Mesenchymal stem cell (in vitro differentiated cells and primary cell): ENCODE measurements at regions not wholly inside any gene's neighbourhood (a gene's known extent, or its start where the extent isn't known, plus 50 kb on each side); places are given as distances from the start of the nearest gene placed in this dataset.
"Not testable (repeated sequence)": the region's sequence is repeated elsewhere in the genome, so short reads cannot be mapped to it uniquely, and the experiment has no call there.

ENCODE experiments used
- DNase-seq: peaks from one replicate; pipeline ENCODE4 v3.0.0-alpha.2; 2013
- H2AFZ ChIP-seq: one replicate; pipeline ENCODE4 v1.6.1; 2013; ENCODE audit warnings: low read depth, mild to moderate bottlenecking, control low read depth, inconsistent platforms, low read length, moderate library complexity
- H2AK5ac ChIP-seq: 2 replicates; pipeline ENCODE4 v1.6.1; 2013; ENCODE audit warnings: low read length, moderate library complexity, mild to moderate bottlenecking, inconsistent platforms; ENCODE audit not compliant: severe bottlenecking
- H2BK120ac ChIP-seq: one replicate; pipeline ENCODE4 v1.6.1; 2013; ENCODE audit warnings: low read depth, mild to moderate bottlenecking, inconsistent platforms, low read length, moderate library complexity
- H2BK12ac ChIP-seq, 2 experiments: one replicate each; pipeline ENCODE4 v1.6.1; 2013; ENCODE audit warnings: inconsistent platforms in 2 of 2, low read length in 2 of 2, mild to moderate bottlenecking in 2 of 2, moderate library complexity in 2 of 2, control low read depth in 1 of 2
- H2BK15ac ChIP-seq: one replicate; pipeline ENCODE4 v1.6.1; 2013; ENCODE audit warnings: mild to moderate bottlenecking, low read depth, inconsistent platforms; ENCODE audit not compliant: poor library complexity, severe bottlenecking
- H2BK5ac ChIP-seq: 2 replicates; pipeline ENCODE4 v1.6.1; 2013; ENCODE audit warnings: low read depth, mild to moderate bottlenecking, low read length, control low read depth, inconsistent platforms; ENCODE audit not compliant: poor library complexity, severe bottlenecking
- H3K14ac ChIP-seq, 2 experiments: one replicate each; pipeline ENCODE4 v1.6.1; 2013; ENCODE audit warnings: inconsistent platforms in 2 of 2, low read length in 2 of 2, control low read depth in 1 of 2, mild to moderate bottlenecking in 1 of 2, moderate library complexity in 1 of 2
- H3K18ac ChIP-seq, 2 experiments: one replicate each; pipeline ENCODE4 v1.6.1; 2013; ENCODE audit warnings: inconsistent platforms in 2 of 2, low read length in 2 of 2, control low read depth in 1 of 2, low read depth in 1 of 2, mild to moderate bottlenecking in 1 of 2
- H3K23ac ChIP-seq, 2 experiments: one replicate each; pipeline ENCODE4 v1.6.1; 2013; ENCODE audit warnings: inconsistent platforms in 2 of 2, low read length in 2 of 2, mild to moderate bottlenecking in 2 of 2, moderate library complexity in 2 of 2, control low read depth in 1 of 2
- H3K27ac ChIP-seq: 2 replicates; pipeline ENCODE4 v1.5.1; 2013; ENCODE audit warnings: mild to moderate bottlenecking, moderate library complexity, low read length, control low read depth, inconsistent platforms; ENCODE audit not compliant: poor library complexity, severe bottlenecking
- H3K27me3 ChIP-seq, 2 experiments: 2 replicates each; pipeline versions ENCODE4 v1.6.1 to v1.7.0; 2013; ENCODE audit warnings: low read length in 2 of 2, mild to moderate bottlenecking in 2 of 2, moderate library complexity in 2 of 2, control low read depth in 1 of 2, inconsistent platforms in 1 of 2; ENCODE audit not compliant: control insufficient read depth in 1 of 2, insufficient read depth in 1 of 2
- H3K36me3 ChIP-seq, 2 experiments: 2 replicates each; pipeline versions ENCODE4 v1.6.1 to v1.7.0; 2013; ENCODE audit warnings: low read length in 2 of 2, control low read depth in 1 of 2, inconsistent platforms in 1 of 2, low read depth in 1 of 2, mild to moderate bottlenecking in 1 of 2; ENCODE audit not compliant: insufficient read depth in 2 of 2, control insufficient read depth in 1 of 2
- H3K4ac ChIP-seq, 2 experiments: one replicate each; pipeline ENCODE4 v1.6.1; 2013; ENCODE audit warnings: inconsistent platforms in 2 of 2, low read length in 2 of 2, mild to moderate bottlenecking in 2 of 2, moderate library complexity in 2 of 2, control low read depth in 1 of 2, low read depth in 1 of 2
- H3K4me1 ChIP-seq: 2 replicates; pipeline ENCODE4 v1.6.1; 2013; ENCODE audit warnings: low read depth, low read length, control low read depth; ENCODE audit not compliant: control insufficient read depth, insufficient read depth
- H3K4me2 ChIP-seq: 2 replicates; pipeline ENCODE4 v1.6.1; 2013; ENCODE audit warnings: low read length, mild to moderate bottlenecking, inconsistent platforms; ENCODE audit not compliant: poor library complexity, severe bottlenecking
- H3K4me3 ChIP-seq, 2 experiments: 2 replicates each; pipeline versions ENCODE4 v1.5.1 to v1.7.0; 2013; ENCODE audit warnings: low read length in 2 of 2, mild to moderate bottlenecking in 2 of 2, control low read depth in 1 of 2, low read depth in 1 of 2; ENCODE audit not compliant: insufficient read depth in 1 of 2
- H3K79me1 ChIP-seq: replicated peaks from 2 replicates; pipeline ENCODE4 v1.6.1; 2013; ENCODE audit warnings: mild to moderate bottlenecking, control low read depth, low read length, inconsistent platforms; ENCODE audit not compliant: poor library complexity, severe bottlenecking
- H3K9ac ChIP-seq: 2 replicates; pipeline ENCODE4 v1.7.0; 2013; ENCODE audit warnings: mild to moderate bottlenecking, low read length, moderate library complexity
- H3K9me3 ChIP-seq: 2 replicates; pipeline ENCODE4 v1.7.0; 2013; ENCODE audit warnings: mild to moderate bottlenecking, low read length; ENCODE audit not compliant: control insufficient read depth
- H4K8ac ChIP-seq: one replicate; pipeline ENCODE4 v1.6.1; 2013; ENCODE audit warnings: inconsistent platforms, mild to moderate bottlenecking, low read length, moderate library complexity
- H4K91ac ChIP-seq: one replicate; pipeline ENCODE4 v1.6.1; 2013; ENCODE audit warnings: mild to moderate bottlenecking, low read length, inconsistent platforms
- WGBS: methylation state at CpG from one replicate; pipeline ENCODE4 v1.1.7; 2013; ENCODE audit warnings: mixed read lengths; 5-methylcytosine and 5-hydroxymethylcytosine counted together

GRCh38 chr4:111441687-111442086 lies 703.6 kb upstream of the FAM241A start:
- no peak overlapping the region for H3K4me2 ChIP-seq
- no peak overlapping the region for H2AK5ac ChIP-seq
- no peak overlapping the region for H2AFZ ChIP-seq
- no peak overlapping the region for H3K14ac ChIP-seq
- 33% methylated on average over 1 of the region's 2 CpGs for WGBS
- H3K9ac ChIP-seq, result no peak overlapping the region
- H2BK12ac ChIP-seq, result no peak overlapping the region
- no peak overlapping the region for H3K4ac ChIP-seq
- no peak for DNase-seq
- no peaks in the 10 kb centered on the region for H3K9me3 ChIP-seq
- no peaks in the 10 kb centered on the region for H3K79me1 ChIP-seq
- H3K36me3 ChIP-seq, result no peaks in the 10 kb centered on the region
- no peak overlapping the region for H3K23ac ChIP-seq
- H4K91ac ChIP-seq, result no peak overlapping the region
- H2BK15ac ChIP-seq, result no peak overlapping the region
- H3K18ac ChIP-seq, result no peak overlapping the region
- no peaks in the 10 kb centered on the region for H3K27me3 ChIP-seq
- peaks cover 2% of the 10 kb centered on the region for H3K4me1 ChIP-seq
- no peak overlapping the region for H3K27ac ChIP-seq
- H2BK120ac ChIP-seq, result no peak overlapping the region
- no peak overlapping the region for H3K4me3 ChIP-seq
- H2BK5ac ChIP-seq, result no peak overlapping the region
- no peak overlapping the region for H4K8ac ChIP-seq

- not testable (repeated sequence) for H3K4me3 ChIP-seq, H3K9me3 ChIP-seq, H3K79me1 ChIP-seq, H2AK5ac ChIP-seq, H2BK120ac ChIP-seq, H2AFZ ChIP-seq, H3K18ac ChIP-seq, H2BK12ac ChIP-seq, DNase-seq, H3K27me3 ChIP-seq, H3K27ac ChIP-seq, H2BK15ac ChIP-seq, H3K14ac ChIP-seq, H4K91ac ChIP-seq, H3K36me3 ChIP-seq, H3K23ac ChIP-seq, H3K4me1 ChIP-seq, H3K9ac ChIP-seq, H2BK5ac ChIP-seq, H3K4ac ChIP-seq, H3K4me2 ChIP-seq, H4K8ac ChIP-seq
- 73% methylated on average over 3 of the region's 3 CpGs for WGBS
Observed at GRCh38 chr4:111444836-111445235, 700.4 kb upstream of the FAM241A start.

- no peaks in the 10 kb centered on the region for H3K9me3 ChIP-seq
- no peak overlapping the region for H4K8ac ChIP-seq
- no peak overlapping the region for H2AK5ac ChIP-seq
- no peaks in the 10 kb centered on the region for H3K27me3 ChIP-seq
- H3K4me1 ChIP-seq, result peaks cover 2% of the 10 kb centered on the region
- no peak overlapping the region for H4K91ac ChIP-seq
- no peak for DNase-seq
- H3K18ac ChIP-seq, result no peak overlapping the region
- no peak overlapping the region for H3K4me2 ChIP-seq
- H2BK5ac ChIP-seq, result no peak overlapping the region
- no peak overlapping the region for H3K23ac ChIP-seq
- H2BK15ac ChIP-seq, result no peak overlapping the region
- H3K4me3 ChIP-seq, result no peak overlapping the region
- WGBS, result no CpG with 5 or more reads among the region's 1 CpG
- H3K14ac ChIP-seq, result no peak overlapping the region
- H2AFZ ChIP-seq, result no peak overlapping the region
- H2BK120ac ChIP-seq, result no peak overlapping the region
- no peak overlapping the region for H3K4ac ChIP-seq
- H3K27ac ChIP-seq, result no peak overlapping the region
- H3K9ac ChIP-seq, result no peak overlapping the region
- H2BK12ac ChIP-seq, result no peak overlapping the region
- no peaks in the 10 kb centered on the region for H3K79me1 ChIP-seq
- no peaks in the 10 kb centered on the region for H3K36me3 ChIP-seq
Observed at GRCh38 chr4:111449657-111450056, 695.6 kb upstream of the FAM241A start.

GRCh38 chr4:111450867-111451266 lies 694.4 kb upstream of the FAM241A start:
- Histone ChIP-seq H2AFZ (no peak overlapping the region), H4K8ac (no peak overlapping the region), H3K4me2 (no peak overlapping the region), H2BK15ac (no peak overlapping the region), H2BK12ac (no peak overlapping the region), H3K79me1 (no peaks in the 10 kb centered on the region), H3K4me3 (no peak overlapping the region), H3K27me3 (no peaks in the 10 kb centered on the region), H3K4ac (no peak overlapping the region), H4K91ac (no peak overlapping the region), H3K27ac (no peak overlapping the region), H3K23ac (no peak overlapping the region), H2BK120ac (no peak overlapping the region), H3K9me3 (no peaks in the 10 kb centered on the region), H3K9ac (no peak overlapping the region), H2BK5ac (no peak overlapping the region), H3K18ac (no peak overlapping the region), H3K36me3 (no peaks in the 10 kb centered on the region), H3K4me1 (no peaks in the 10 kb centered on the region), H3K14ac (no peak overlapping the region), H2AK5ac (no peak overlapping the region)
- DNase-seq, result peak; percentile 6
